IPS DF 4.7 (cell line): ENCODE measurements at regions not wholly inside any gene's neighbourhood (a gene's known extent, or its start where the extent isn't known, plus 50 kb on each side); places are given as distances from the start of the nearest gene placed in this dataset.
"Not testable (repeated sequence)": the region's sequence is repeated elsewhere in the genome, so short reads cannot be mapped to it uniquely, and the experiment has no call there.

Experiments
- DNase-seq: peaks from one replicate; pipeline ENCODE4 v3.0.0-alpha.2; 2013; ENCODE audit warnings: low spot score; ENCODE audit errors: extremely low read depth

DNA sequence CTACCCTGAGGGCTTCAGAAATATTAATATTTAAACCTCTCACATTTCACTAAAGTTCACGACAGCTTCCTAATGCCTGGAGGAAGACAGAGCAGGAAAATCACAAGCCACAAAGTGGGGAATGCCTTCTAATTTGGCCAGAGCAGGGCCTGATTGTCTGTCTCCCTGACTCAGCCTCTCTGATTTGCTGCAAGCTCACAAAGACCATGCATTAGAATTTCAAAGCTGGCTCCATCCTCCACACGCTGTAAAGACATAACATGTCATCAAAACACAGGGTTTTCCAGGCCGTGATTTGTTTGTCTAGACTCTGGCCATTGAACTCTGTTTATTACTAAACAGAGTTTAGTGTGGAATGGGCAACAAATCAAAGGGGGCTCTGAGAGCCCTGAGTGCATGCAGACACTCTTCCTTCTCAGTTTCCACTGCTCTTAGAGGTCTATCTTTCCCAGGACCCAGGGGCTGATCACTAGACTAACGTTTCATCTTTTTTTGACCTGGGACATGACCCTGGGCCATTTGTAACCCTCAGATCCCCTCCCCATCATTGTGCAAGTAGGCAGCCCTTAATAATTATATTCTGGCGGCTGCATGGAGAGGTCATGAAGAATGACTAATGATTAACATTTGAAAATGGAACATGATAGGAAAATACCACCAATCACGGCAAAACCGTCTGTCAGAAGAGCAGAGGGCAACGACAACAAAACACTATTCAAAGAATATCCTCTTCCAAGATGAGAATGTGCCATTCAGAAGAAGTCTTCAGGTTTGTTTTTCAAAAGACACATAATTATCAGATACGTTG is 140.2 kb downstream of the ENC1 start:
- DNase-seq: no peak

DNA sequence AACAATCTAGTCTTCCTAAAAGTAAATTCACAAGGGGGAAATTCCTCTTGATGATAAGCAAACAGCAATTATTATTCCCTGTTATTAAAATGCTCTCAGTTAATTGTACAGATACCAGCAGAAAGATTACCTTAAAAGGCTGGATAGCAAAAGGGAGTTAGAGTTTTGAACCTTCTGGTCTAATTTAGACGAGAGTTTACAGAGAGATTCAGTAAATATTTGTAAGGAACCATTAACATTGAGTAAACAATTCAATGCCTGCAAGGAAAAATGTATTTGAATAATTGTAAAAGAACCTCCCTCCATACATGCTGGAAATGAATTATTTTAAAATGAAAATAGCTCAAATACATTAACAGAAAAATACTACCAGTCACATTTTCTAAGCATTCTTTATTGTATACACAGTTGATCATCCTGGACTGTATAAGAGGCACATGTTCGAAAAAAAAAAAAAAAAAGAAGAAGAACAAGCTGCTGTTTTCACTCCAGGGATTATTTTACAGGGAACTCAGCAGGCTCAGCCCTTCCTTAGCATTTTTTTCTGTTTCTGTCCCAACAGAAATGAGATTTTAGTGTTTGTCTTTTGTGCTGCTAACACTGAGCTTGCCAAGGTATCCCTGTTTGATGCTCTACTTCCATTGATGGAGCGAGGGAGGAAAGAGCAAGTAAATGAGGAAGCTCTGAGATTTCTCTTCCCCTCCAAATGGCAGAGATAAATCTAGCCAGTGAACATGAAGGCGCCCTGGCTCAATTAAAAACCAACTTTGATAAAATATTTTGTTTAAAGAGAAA is 141.1 kb downstream of the ENC1 start:
- DNase-seq: no peak

DNA sequence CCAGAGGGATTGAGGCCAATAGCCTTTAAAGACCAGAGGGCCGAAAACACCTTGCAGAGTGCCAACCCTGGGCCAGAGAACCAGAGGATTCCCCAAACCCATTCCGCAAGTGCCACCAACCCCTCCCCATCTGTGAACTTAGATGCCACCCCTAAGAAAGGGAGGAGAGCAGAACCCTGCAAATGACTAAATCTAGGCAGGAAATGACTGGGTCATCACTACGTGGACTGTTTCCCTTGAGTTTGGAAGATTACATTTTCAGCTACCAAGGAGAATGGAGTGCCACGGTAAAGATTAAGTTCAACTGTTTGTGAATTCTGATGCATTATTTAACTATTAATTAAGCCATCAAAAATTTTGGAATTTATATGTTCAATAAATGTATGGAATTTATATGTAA is 142.8 kb downstream of the ENC1 start:
- no peak for DNase-seq

DNA sequence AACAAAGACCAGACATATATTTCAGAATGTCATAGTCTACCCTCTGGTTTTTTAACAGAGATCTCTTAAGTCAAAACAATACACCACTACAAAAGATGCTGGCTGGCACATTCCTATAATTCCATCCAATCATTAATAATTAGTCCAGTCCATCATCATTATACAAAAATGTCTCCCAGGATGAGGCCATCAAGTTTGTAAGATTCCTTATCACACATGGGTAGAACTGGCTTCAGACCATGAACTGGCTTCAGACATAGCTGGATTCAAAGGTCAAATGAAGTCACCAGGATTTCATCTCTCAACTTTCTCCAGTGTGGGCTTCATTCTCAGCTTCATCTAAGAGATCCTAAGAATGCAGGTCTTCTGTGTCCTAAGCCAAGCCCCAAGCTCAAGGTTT is 147.1 kb downstream of the ENC1 start:
- DNase-seq: no peak

DNA sequence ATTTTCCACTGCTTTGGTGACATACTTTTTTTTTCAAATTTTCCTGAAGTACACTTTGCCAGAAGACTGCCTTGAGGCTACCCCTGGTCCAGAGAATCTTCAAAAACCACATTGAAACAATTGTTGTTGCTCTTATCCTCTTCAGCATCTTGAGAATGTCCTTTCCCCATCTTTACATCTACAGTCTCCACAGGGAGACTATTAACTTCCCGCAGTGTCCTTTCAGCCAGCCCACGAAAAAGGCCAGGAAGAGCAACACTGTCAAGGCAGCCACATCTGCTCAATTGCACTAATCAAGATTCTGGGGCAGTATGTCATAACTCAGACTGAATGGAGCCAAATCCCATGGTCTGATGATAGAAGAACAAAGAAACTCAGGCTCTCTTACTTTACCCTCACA is 148.3 kb downstream of the ENC1 start:
- DNase-seq: no peak

DNA sequence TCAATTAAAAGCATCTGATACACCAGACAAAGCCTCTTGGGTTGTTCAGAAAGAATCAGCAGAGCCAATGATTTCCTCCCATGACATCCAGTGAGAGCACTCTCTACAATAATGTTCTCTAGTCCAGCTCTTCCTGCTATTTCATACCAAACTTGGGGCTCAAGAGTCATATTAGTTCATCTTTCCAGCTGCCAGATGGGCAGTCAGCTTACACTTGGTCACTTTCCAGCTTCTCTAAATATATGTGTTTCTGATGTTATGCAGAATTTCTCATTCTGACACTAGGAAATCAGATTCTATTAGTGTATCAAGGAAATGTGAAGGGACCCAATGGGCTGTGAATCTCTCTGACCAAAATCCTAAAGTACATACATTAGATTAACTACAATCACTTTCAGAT is 148.9 kb downstream of the ENC1 start:
- no peak for DNase-seq

DNA sequence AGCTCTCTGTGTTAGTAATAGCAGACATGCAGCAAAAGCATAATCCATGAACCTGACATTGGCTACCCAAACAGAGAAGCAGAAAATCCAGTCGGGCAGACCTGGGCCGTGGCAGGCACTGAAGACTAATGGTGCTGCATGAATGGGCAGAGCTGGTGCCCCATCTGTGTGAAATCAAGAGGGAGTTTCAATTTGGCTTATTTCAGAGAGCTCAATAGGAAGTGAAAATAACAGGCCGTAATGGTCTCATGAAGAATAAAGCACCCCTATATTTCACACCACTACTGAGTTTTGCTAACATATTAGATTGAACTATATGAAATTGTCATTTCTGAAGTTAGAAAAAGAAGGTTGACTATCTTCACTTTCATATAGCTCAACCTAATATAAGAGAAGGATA is 149.7 kb downstream of the ENC1 start:
- DNase-seq: no peak

DNA sequence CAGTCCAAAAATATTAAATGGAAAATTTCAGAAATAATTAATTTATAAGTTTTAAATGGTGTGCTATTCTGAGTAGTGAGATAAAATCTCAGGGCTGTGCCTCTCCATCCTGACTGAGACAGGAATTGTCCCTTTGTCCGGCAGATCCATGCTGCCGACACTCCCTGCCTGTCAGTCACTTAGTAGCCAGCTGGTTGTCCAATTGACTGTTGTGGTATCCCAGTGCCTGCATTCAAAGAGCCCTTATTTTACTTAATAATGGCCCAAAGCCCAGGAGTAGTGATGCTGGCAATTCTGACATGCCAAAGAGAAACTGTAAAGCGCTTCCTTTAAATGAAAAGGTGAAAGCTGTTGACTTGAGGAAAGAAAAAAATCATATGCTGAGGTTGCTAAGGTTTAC is 157.5 kb downstream of the ENC1 start:
- no peak for DNase-seq

DNA sequence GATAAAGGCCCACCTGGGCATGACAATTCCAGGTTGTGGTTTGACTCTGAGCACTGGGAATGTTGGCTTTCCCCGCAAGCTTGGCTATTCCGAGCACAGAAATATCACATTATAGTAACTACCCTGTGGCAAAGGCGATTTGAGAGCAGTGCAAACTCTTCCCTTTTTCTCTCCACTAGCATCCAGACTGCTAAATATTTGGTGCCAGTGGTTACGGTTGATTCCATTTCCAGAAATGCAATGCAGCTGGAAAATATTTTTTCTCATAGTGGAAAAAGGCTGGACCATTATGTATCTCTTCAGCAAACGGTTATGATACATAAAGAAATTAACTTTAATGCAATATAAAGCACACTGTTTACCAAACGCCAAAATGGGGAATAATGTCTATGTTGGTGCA is 158.0 kb downstream of the ENC1 start:
- DNase-seq: no peak

DNA sequence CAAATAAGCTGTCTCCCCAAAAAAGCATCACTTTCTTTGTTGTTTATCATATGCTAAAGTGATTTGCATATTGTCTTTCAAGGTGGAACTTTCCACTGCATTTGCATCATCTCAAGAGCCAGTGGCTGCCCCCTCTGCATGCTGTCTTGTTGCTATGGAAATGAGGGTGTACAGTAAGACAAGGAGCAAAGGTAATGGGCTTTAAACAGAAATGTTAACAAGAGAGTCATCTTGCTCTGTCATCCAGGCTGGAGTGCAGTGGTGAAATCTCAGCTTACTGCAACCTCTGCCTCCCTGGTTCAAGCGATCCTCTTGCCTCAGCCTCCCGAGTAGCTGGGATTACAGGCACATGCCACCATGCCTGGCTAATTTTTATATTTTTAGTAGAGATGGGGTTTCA is 159.2 kb downstream of the ENC1 start:
- not testable (repeated sequence) for DNase-seq

DNA sequence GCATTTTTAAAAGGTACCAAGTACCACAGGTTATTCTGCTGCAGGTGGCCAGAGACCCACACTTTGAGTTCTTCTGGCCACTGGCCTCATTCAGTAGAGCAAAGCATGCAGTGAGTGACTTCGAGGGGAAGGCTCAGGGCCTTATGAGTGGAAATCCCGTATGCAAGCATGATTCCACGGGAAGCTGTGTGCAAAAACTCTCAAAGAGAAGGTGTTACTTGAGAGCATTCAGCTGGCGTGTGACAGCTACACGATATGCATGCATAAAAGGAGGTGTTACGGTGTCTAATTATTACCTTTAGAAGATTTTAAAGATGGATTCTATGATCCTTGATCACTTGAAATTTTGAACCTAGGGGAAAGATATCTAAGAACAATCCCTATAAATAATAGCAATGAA is 160.3 kb downstream of the ENC1 start:
- no peak for DNase-seq

DNA sequence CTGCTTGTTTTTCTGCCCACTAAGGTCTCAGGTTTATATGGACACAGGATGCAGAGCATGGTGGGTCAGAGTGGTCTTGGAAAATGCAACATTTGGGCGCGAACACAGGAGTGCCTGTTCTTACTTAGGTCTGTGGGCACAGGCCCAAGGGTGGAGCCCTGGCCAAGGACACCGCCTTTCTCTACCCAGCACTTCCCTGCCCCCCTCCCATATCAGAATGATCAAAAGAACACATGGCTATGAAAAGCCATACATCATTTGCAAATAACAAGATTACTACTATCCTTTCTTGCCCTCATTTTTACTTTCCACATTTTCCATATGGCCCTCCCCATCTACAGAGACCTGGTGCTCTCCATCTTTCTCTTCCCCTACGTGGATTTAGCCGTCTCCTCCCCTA is 162.2 kb downstream of the ENC1 start:
- DNase-seq: no peak

DNA sequence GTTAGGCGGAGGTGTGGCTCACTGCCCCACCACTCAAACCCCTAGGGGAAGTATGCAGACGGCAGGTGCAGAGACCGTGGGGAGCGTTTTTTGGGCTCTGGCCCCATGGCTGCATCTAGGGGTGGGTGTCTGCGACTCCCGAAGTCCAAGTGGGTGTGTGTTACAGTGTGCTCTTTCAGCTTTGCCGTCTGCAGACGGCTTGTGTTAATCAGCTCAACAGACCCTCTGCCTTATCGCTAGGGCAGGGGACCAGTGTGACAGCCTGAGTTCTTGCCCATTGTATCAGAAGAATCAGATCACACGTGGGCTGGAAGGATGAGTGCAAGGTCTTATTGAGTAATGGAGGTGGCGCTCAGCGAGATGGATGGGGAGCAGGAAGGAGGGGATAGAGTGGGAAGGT is 162.8 kb downstream of the ENC1 start:
- DNase-seq: no peak

DNA sequence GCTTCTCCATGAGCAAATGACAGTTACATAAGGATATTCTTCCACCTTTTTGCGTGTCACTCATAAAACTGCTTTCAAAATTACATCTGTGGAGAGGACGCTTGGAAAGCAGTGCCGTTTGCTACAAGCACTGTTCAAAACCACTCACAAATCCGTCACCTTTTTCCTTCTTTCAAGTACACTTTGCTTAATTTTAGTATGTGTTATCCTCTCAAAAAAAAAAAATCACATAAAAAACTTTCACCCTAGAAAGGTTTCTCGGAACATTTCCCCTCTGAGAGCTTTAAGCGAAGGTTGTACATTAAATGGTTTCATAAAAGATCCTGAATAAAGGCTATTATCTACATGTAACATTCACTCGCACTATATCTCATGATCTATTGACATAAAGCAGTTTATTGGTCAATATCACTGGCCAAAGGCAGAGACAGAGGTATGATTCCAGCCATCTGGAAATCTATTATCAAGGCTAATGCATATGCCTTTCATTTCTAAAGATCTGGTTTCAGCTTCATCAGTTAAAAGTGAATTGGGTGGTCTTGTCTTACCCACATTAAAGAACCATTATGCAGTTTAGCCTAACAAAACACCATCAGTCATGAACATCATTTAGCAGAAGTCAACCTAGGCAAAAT is 163.6 kb downstream of the ENC1 start:
- no peak for DNase-seq

DNA sequence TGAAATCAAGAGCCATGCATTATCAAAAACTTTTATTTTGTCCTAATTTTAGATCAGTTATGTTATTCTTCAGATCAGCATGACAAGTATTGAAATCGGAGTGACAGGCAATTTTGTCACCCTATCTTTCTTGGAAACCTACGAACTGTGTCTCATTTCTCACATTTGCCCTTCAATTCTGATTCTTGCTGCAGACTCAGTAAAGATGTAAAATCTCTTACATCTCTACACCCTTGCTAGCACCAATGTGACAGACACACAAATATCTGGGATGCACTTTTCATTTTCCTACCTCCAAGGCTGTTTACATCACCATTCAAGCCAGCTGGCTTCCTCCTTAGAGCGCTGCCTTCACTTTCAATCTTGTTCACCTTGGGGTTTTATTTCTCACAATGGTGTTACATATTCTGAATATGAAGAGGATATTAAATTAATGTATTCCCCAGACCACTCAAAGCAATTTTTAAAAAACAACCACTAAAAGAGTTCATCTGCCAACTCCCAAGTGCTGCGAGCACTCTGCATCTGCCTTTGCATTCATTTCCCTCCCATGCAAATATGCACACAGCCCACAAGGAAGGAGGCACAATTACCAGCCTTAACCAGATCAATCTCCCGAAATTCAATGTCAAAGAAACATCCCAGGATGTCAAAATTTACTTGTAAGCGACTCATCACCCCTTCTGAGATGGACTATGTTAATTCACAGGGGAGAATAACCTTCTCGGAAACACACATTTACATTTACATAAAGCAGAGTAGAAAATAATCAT is 164.3 kb downstream of the ENC1 start:
- no peak for DNase-seq

DNA sequence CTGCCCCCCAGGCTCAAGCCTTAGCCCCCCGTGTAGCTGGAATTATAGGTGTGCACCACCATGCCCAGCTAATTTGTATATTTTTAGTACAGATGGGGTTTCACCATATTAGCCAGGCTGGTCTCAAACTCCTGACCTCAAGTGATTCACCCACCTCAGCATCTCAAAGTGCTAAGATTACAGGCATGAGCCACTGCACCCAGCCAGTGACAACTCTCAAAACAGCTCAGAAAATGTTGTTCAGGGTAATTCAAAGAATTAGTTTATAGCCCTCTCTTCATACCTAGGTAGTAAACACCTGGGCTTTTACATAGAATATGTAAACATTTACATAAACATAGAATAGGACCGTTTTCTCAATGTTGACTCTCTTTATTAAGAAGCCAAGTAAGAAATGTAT is 168.7 kb downstream of the ENC1 start:
- DNase-seq: no peak

DNA sequence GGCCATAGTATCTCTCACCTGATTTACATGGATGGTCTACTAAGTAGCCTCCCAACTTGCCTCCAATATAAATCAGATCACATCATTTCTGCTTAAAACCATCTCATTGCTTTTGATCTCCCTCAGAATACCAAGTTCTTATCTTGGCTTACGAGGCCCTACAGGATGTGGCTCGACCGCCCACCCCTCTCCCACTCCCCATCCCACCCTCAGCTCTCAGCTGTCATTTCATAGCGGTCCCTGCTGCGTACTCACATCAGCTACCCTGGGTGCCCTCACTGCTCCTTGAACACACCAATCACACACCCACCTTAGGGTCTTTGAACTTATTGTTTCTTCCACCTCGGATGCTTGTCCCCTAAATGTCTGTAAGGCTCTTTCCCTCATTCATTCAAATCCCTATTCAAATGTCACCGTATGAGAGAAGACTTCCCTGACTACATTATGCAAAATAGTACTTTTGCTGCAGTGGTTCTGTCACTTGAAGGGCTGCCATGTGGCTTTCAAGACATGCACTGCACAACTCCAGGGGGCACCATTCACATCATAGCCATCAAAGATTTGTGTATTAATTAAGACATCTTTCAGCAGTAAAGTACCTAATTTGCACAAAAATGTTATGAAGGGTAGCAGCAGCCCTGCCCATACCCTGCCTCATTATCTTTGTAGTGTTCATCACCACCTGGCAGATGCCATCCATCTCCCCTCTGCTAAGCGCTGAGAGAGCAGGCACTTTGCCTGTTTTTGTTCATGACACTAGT is 171.1 kb downstream of the ENC1 start:
- DNase-seq: no peak

DNA sequence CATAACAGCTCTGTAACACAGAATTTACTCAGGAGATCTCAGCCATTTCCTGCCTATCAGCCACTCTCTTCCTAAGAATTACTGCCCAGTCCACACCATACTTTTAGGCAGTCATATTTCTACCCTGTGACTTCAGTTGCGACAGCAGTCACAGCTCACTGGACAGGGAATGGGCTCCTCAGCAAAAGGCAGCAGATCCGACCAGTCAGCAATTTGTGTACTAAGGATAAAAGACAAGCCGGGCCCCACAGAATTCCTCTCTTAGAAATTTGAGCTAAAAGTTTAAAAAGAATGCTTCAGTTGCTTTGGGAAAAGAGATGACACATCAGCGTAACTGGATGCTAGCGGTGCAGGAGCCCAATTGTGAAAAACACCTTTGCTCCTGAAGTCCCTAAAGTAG is 172.1 kb downstream of the ENC1 start:
- no peak for DNase-seq

DNA sequence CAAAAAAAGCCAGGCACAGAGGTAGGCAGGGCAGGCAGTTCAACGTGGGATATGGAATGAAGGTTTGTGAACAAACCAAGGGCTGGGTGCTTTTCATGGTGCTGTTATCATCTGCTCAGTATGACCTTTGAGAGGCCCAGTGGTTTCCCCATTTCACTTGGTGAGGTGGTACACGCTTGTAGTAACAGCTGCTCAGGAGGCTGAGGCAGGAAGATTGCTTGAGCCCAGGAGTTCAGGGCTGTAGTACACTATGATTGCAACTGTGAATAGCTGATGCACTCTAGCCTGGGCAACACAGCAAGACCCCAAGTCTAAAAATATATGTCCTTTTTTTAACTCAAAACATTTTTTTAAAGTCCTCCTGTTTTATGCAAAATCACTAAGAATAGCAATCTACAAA is 174.8 kb downstream of the ENC1 start:
- no peak for DNase-seq

DNA sequence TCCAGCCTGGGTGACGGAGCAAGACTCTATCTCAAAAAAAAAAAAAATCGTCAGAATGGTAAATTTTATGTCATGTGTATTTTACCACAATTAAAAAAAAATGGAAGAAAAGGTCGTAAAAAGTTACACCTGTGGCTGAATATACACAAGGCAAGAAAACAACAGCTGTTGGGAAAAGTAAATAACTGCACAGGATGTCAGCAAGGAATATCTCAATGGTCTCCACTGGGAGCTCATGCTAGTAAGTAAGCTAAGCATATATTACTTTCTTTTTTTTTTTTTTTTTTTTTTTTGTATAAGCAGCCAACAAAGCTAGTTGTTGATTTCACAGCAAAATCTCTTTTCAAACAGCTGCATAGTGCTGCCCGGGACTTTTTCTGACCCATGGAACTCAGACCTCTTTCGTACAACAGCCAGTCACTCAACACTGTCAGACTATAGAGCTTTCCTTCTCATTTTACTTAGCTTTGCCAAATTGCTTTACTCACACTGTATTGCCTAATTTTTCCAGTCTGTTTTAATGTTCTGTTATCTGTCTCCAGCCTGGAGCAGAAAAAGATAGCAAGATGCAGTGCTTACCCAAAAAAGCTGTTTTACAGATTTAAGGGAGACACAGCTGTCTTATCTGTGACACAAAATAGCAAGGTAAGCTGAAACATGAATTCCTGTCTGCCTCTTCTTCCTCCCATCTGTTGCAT is 175.9 kb downstream of the ENC1 start:
- no peak for DNase-seq
